Ovary (tissue), 7 donors: ENCODE measurements at regions not wholly inside any gene's neighbourhood (a gene's known extent, or its start where the extent isn't known, plus 50 kb on each side); places are given as distances from the start of the nearest gene placed in this dataset.

Experiments used
- DNase-seq, 5 donors: peaks; one replicate each; pipeline ENCODE4 v3.0.0-alpha.2; 2019 to 2020
- H3K27ac ChIP-seq, 2 donors: fragments of 200-600 bp; one replicate each; pipeline versions ENCODE4 v1.5.1 to v1.8.0; 2019 to 2022
- H3K27me3 ChIP-seq: fragments of 200-600 bp; one replicate; pipeline ENCODE4 v1.8.0; 2022
- H3K36me3 ChIP-seq: fragments of 200-600 bp; sonication (generic); one replicate; pipeline ENCODE4 v1.5.1; 2019
- H3K4me1 ChIP-seq: one replicate; pipeline ENCODE4 v1.8.1; 2013; ENCODE audit warnings: mild to moderate bottlenecking, moderate library complexity; ENCODE audit not compliant: insufficient read depth
- H3K4me3 ChIP-seq: fragments of 200-600 bp; sonication (generic); one replicate; pipeline ENCODE4 v1.5.1; 2017
- H3K9me3 ChIP-seq, 2 donors: fragments of 200-600 bp in 1 of 2; sonication (generic) in 1 of 2; one replicate each; pipeline versions ENCODE4 v1.5.1 to v1.8.1; 2013 to 2019; ENCODE audit warnings: mild to moderate bottlenecking in 1 of 2, moderate library complexity in 1 of 2
- CTCF ChIP-seq, 3 donors: fragments of 450-650 bp in 2 of 3; fragments of 200-600 bp in 1 of 3; IDR thresholded peaks; one replicate each; pipeline versions ENCODE4 v1.5.1 to v1.8.0; 2016 to 2022; ENCODE audit warnings: antibody characterized with exemption in 3 of 3, mild to moderate bottlenecking in 1 of 3
- EP300 ChIP-seq: sonication (generic); formaldehyde crosslinking; IDR thresholded peaks from one replicate; pipeline ENCODE4 v1.6.1; 2017; ENCODE audit warnings: antibody characterized with exemption
- POLR2A ChIP-seq: fragments of 450-650 bp; IDR thresholded peaks from one replicate; pipeline ENCODE4 v1.6.1; 2017; ENCODE audit warnings: antibody characterized with exemption, mild to moderate bottlenecking, moderate library complexity
- WGBS, 3 donors: extraction: QIAGEN DNeasy Blood & Tissue Kit in 1 of 3; methylation state at CpG; one replicate each; pipeline versions ENCODE4 v1.1.5 to v1.1.7; 2013 to 2017; 5-methylcytosine and 5-hydroxymethylcytosine counted together
- intact Hi-C, 4 donors: fragments of 100-400 bp; cut with DNase I; formaldehyde crosslinking; loops; one replicate each; pipeline versions ENCODE4 v1.11.0 to v1.15.1; 2022 to 2023
- donor health status: DM: no; HTN: no; CAD: no; lungs with moderate emphysema.
- donor health status: DM: no; HTN: no; CAD: no.
- donor health status: Bipolar disorder and iron deficiency.
- donor health status: DM: no; HTN: no; CAD: no.
- donor health status: DM: yes; HTN: yes; CAD: no.

GRCh38 chr6:71393471-71393870 lies 104.9 kb downstream of the OGFRL1 start:
- Histone ChIP-seq H3K4me1 (peaks cover 4% of the 10 kb centered on the region), H3K9me3 (no peaks in the 10 kb centered on the region), H3K4me3 (no peak overlapping the region), H3K27ac (no peak overlapping the region), H3K36me3 (no peaks in the 10 kb centered on the region), H3K27me3 (no peaks in the 10 kb centered on the region)
- no peak for DNase-seq
- WGBS, 3 donors = 3 to 14% (median 6%) methylated on average over 1 of the region's 1 CpG
- TF ChIP-seq POLR2A = no peak
- TF ChIP-seq CTCF (IDR thresholded peaks at IDR 0.05) = no peak
- no peak for TF ChIP-seq EP300
- intact Hi-C loops = no loop called here

- Histone ChIP-seq H3K4me1 (peaks cover 4% of the 10 kb centered on the region), H3K36me3 (no peaks in the 10 kb centered on the region), H3K27ac (no peak overlapping the region), H3K9me3 (no peaks in the 10 kb centered on the region), H3K4me3 (no peak overlapping the region), H3K27me3 (no peaks in the 10 kb centered on the region)
- TF ChIP-seq POLR2A (no peak), EP300 (no peak), CTCF (IDR thresholded peaks at IDR 0.05) (no peak)
- WGBS, 3 donors = 21 to 45% (median 36%) methylated on average over 1 of the region's 1 CpG
- no peak for DNase-seq
- intact Hi-C loops = no loop called here
Measured at GRCh38 chr6:71393981-71394432, 105.4 kb downstream of the OGFRL1 start.

- 23 to 55% (median 24%) methylated on average over 2 of the region's 2 CpGs for WGBS, 3 donors
- H3K4me3 ChIP-seq = no peak overlapping the region
Measured at GRCh38 chr6:71394926-71395325, 106.3 kb downstream of the OGFRL1 start.

GRCh38 chr6:71395731-71396409 lies 107.3 kb downstream of the OGFRL1 start:
- intact Hi-C loops = no loop called here
- H3K4me3 ChIP-seq = no peak overlapping the region
- no peaks in the 10 kb centered on the region for H3K9me3 ChIP-seq
- 27 to 45% (median 34%) methylated on average over 3 of the region's 3 CpGs for WGBS, 3 donors
- no peaks in the 10 kb centered on the region for H3K36me3 ChIP-seq
- no peak for DNase-seq
- H3K4me1 ChIP-seq = peaks cover 4% of the 10 kb centered on the region
- no peak for TF ChIP-seq POLR2A
- no peak for TF ChIP-seq EP300
- H3K27ac ChIP-seq = no peak overlapping the region
- H3K27me3 ChIP-seq = no peaks in the 10 kb centered on the region

More at GRCh38 chr6:71394926-71395325, 106.3 kb downstream of the OGFRL1 start:
- Histone ChIP-seq H3K4me1 (peaks cover 4% of the 10 kb centered on the region), H3K36me3 (no peaks in the 10 kb centered on the region), H3K9me3 (no peaks in the 10 kb centered on the region), H3K27ac (no peak overlapping the region), H3K27me3 (no peaks in the 10 kb centered on the region)
- DNase-seq = no peak
- intact Hi-C loops = no loop called here
- TF ChIP-seq CTCF (IDR thresholded peaks at IDR 0.05) (no peak), EP300 (no peak), POLR2A (no peak)

- H3K27ac ChIP-seq = no peak overlapping the region
- intact Hi-C loops = no loop called here
- no peak overlapping the region for H3K4me3 ChIP-seq
- no peaks in the 10 kb centered on the region for H3K36me3 ChIP-seq
- no peak for DNase-seq
- no peaks in the 10 kb centered on the region for H3K27me3 ChIP-seq
- 86 to 99% (median 89%) methylated on average over 2 of the region's 2 CpGs for WGBS, 3 donors
- no peaks in the 10 kb centered on the region for H3K9me3 ChIP-seq
- TF ChIP-seq CTCF (IDR thresholded peaks at IDR 0.05) (no peak), EP300 (no peak), POLR2A (no peak)
- peaks cover 4% of the 10 kb centered on the region for H3K4me1 ChIP-seq
Measured at GRCh38 chr6:71396410-71396801, 107.8 kb downstream of the OGFRL1 start.
